AG09309 (cell line): ENCODE measurements at regions not wholly inside any gene's neighbourhood (a gene's known extent, or its start where the extent isn't known, plus 50 kb on each side); places are given as distances from the start of the nearest gene placed in this dataset.

Source experiments
- DNase-seq: peaks from one replicate; pipeline ENCODE4 v3.0.0-alpha.2; 2010; ENCODE audit warnings: low read depth
- H3K4me3 ChIP-seq: 2 replicates; pipeline ENCODE4 v1.5.1; 2011; ENCODE audit warnings: mild to moderate bottlenecking, low read depth, low read length, moderate library complexity; ENCODE audit not compliant: control insufficient read depth
- CTCF ChIP-seq: IDR thresholded peaks from 2 replicates; pipeline ENCODE4 v1.5.1; 2011; ENCODE audit warnings: mild to moderate bottlenecking, low read depth, low read length, inconsistent platforms; ENCODE audit not compliant: insufficient read depth, control insufficient read depth; ENCODE audit errors: missing control alignments

GRCh38 chr16:60932600-60932999 lies 1103.6 kb downstream of the CDH8 start:
- DNase-seq: no peak
- H3K4me3 ChIP-seq: no peak overlapping the region
- TF ChIP-seq CTCF: no peak

- no peak for DNase-seq
- no peak overlapping the region for H3K4me3 ChIP-seq
- no peak for TF ChIP-seq CTCF
Observed at GRCh38 chr16:60930291-60930690, 1105.9 kb downstream of the CDH8 start.

- no peak for TF ChIP-seq CTCF
- DNase-seq: no peak
Observed at GRCh38 chr16:60922920-60923319, 1113.3 kb downstream of the CDH8 start.

GRCh38 chr16:60914334-60914733 lies 1121.9 kb downstream of the CDH8 start:
- H3K4me3 ChIP-seq: no peak overlapping the region
- no peak for DNase-seq
- no peak for TF ChIP-seq CTCF

More at GRCh38 chr16:60922920-60923319, 1113.3 kb downstream of the CDH8 start:
- H3K4me3 ChIP-seq: no peak overlapping the region

GRCh38 chr16:60907645-60908044 lies 1128.6 kb downstream of the CDH8 start:
- TF ChIP-seq CTCF: no peak
- H3K4me3 ChIP-seq: no peak overlapping the region
- DNase-seq: no peak

GRCh38 chr16:60905811-60906210 lies 1130.4 kb downstream of the CDH8 start:
- no peak overlapping the region for H3K4me3 ChIP-seq
- no peak for DNase-seq
- no peak for TF ChIP-seq CTCF

GRCh38 chr16:60902114-60902513 lies 1134.1 kb downstream of the CDH8 start:
- DNase-seq: no peak
- TF ChIP-seq CTCF: no peak
- no peak overlapping the region for H3K4me3 ChIP-seq
